GM18511 (cell line): ENCODE measurements at regions not wholly inside any gene's neighbourhood (a gene's known extent, or its start where the extent isn't known, plus 50 kb on each side); places are given as distances from the start of the nearest gene placed in this dataset.

ENCODE experiments used
- ATAC-seq: cut with Tn5 transposase; IDR thresholded peaks from one replicate; pipeline ENCODE4 v1.9.1; 2021; ENCODE audit warnings: mild to moderate bottlenecking, moderate library complexity; ENCODE audit not compliant: unreplicated experiment

GRCh38 chr2:189364607-189365006 lies 76.7 kb upstream of the WDR75 start:
- no peak for ATAC-seq

DNA sequence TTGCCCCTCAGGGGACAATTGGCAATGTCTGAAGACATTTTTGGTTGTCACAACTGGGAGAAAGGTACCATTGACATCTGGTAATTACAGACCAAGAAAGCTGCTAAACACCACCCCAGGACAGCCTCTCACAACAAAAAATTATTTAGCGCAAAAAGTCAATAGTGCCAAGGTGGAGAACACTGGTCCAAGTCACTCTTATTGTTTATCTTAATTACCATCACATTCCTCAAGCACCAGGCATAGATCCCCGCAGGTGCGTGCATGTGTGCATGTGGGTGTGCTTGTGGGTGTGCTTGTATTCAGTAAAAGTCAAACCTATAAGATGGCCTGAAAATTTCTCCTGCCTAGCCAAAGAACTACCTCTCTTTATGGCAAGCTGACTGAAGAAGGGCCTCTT lies 74.9 kb upstream of the WDR75 start:
- ATAC-seq = no peak

DNA sequence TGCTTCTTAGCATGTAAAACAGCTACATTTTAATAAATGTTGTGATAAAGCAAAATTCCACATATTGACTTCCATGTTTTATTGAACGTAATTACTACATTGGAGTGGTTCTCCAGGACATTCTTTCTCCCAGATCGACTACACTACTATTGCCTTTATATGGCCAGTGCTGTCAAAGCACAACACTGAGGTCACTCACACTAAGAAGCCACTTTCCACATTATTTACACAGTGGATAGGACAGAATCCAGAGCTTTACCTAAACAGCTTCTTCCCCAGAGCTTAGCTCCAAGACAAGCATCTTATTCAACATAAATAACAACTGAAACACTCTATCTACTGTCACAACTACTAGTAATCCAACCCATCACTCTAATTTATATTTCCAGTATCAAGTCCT lies 73.9 kb upstream of the WDR75 start:
- no peak for ATAC-seq

- ATAC-seq = no peak
Measured at GRCh38 chr2:189369566-189369965, 71.7 kb upstream of the WDR75 start.

GRCh38 chr2:189370719-189371118 lies 70.6 kb upstream of the WDR75 start:
- ATAC-seq = no peak

- no peak for ATAC-seq
Measured at GRCh38 chr2:189372688-189373257, 68.5 kb upstream of the WDR75 start.

DNA sequence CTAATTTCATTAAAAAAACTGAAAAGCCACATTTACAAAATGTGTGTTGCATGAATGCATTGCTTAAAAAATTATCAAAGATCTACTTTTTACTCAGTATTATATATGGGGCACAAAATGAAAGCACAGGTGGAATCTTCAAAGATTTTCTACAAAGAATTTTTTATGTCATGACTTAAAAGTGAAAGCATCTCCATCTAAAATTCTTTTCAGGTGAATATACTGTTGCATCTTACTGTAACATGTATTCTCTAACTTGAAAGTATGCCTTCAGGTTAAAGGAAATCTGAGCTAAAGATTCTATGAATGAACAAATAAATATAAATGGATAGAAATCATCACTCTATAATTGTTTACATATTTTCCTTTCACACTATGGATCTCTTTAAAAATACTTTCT lies 66.8 kb upstream of the WDR75 start:
- no peak for ATAC-seq

- ATAC-seq = no peak
Measured at GRCh38 chr2:189375842-189376241, 65.4 kb upstream of the WDR75 start.

- ATAC-seq = no peak
Measured at GRCh38 chr2:189379287-189379630, 62.0 kb upstream of the WDR75 start.

- no peak for ATAC-seq
Measured at GRCh38 chr2:189379731-189380261, 61.5 kb upstream of the WDR75 start.

- ATAC-seq = no peak
Measured at GRCh38 chr2:189382668-189383067, 58.6 kb upstream of the WDR75 start.

- no peak for ATAC-seq
Measured at GRCh38 chr2:189386741-189387140, 54.5 kb upstream of the WDR75 start.

DNA sequence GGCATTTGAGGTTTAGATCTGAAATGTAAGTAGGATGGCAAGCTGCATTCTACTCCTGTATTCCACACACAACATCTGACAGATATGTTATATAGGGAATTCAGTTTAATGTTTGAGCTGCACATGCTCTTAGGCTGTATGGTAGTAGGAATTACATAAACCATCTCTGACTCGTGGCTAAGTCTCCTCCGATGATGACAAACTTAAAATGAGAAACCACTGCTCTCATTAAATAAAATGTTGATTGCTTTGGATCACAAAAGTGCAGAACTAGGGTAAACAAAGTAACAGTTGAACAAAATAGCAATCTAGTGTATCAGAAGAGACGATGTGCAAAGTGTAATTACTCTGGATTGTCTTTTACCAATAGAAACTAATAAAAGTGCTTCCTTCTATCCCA lies 50.1 kb upstream of the WDR75 start:
- ATAC-seq = no peak
